ENCODE measurements at regions not wholly inside any gene's neighbourhood (a gene's known extent, or its start where the extent isn't known, plus 50 kb on each side); places are given as distances from the start of the nearest gene placed in this dataset.

- no peak for TF ChIP-seq CTCF (conservative IDR thresholded peaks at IDR 0.05; ENCODE audit: low read length)
- TF ChIP-seq EZH2phosphoT487 (IDR thresholded peaks at IDR 0.05; ENCODE audit: borderline replicate concordance, low read depth, low read length), result no peak
Observed at GRCh38 chr1:88056881-88057280, 627.2 kb upstream of the PKN2 start.

All from OCI-LY7 (cell line).